HG02870 (cell line): ENCODE measurements at regions not wholly inside any gene's neighbourhood (a gene's known extent, or its start where the extent isn't known, plus 50 kb on each side); places are given as distances from the start of the nearest gene placed in this dataset.
"Not testable (repeated sequence)": the region's sequence is repeated elsewhere in the genome, so short reads cannot be mapped to it uniquely, and the experiment has no call there.

ENCODE experiments used
- ATAC-seq: cut with Tn5 transposase; IDR thresholded peaks from one replicate; pipeline ENCODE4 v1.9.1; 2021; ENCODE audit warnings: mild to moderate bottlenecking, moderate library complexity; ENCODE audit not compliant: unreplicated experiment

DNA sequence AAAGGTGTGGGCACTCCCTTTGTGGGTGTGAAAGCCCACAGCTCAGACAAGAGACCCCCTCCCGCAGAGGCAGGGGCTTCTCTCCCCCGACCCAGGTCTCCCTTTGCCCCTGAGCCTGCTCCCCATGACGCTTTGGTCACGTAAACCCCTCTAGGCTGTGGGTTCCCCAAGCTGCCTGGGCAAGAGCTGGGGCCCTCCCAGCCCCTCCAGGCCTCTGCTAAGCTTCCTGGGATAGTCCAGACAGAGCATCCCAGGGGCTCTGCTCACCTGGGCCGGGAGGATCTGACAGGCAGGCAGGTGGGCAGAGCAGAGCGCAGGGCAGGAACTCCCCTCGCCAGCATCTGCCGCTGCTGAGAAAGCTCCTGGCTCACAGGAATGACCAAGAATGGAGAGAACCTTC is 177.3 kb downstream of the BANP start:
- ATAC-seq, result no peak

DNA sequence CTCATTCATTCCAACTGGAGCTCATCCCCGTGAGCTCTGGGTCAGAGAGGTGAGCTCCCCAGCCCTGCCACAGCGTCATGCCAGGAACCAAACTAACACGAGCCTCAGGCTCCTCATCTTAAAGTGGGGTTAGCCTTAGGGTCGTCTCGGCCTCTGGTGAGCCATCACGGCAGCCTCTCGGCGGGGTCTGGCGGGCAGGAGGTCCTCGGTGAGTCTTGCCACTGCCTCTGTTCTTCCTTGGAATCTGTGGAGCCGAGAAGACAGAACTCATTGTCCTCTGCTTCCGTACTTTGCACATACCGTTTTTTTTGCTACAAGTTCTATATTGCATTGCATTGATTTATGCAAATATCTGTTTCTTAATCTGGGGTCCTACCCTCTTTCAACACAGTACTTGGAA is 177.9 kb downstream of the BANP start:
- ATAC-seq, result not testable (repeated sequence)

DNA sequence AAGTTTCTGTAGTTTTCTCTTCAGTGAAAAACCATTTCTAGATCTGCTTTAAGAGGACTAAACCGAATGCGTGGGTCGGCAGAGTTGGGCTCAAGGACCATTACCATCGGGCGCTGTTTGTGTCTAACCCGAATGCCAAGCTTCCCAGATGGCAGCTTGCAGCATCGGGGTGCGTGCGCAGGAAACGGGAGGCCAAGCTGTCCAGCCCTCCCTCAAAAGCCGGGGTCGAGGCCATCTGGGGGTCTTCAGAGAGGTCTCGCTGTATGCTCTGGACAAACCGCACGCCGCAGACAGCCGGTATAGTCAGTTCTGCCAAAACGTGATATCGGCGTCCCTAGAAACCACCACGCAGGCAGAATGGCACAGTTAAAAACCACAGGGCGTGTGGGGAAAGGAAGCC is 178.8 kb downstream of the BANP start:
- ATAC-seq, result no peak

DNA sequence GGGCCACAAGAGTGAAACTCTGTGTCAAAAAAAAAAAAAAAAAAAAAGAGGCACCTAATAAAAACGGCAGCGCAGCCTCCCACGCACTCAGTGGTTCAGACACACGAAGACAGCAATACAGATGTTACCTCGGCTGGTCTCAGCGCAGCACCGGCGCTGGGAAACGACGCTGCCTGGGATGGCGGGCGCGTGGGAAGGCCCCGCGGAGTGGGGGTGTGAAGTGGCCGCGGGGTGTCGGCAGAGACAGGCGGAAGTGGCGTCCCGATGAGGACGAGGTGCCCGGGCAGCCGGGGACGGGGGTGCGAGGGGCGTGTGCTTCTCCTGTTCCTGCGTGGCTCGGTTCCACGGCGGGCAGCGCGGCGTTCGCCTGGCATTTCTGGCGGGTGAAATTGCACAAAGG is 179.4 kb downstream of the BANP start:
- no peak for ATAC-seq

DNA sequence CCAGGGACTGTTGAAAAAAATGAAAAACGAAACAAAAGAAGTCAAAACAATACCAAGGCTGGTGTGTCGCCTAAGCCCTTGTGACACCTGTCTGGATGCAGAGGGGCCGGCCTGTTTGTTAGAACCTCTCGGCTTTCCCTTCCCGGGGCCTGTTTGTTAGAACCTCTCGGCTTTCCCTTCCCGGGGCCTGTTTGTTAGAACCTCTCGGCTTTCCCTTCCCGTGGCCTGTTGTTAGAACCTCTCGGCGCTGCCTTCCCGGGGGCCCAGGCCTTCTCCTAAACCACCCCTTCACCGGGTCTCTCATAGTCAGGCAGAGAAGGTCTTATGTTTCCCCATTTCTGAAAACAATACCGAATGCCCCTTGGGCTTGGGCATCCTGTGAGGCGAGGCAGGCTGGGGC is 180.0 kb downstream of the BANP start:
- ATAC-seq, result no peak

DNA sequence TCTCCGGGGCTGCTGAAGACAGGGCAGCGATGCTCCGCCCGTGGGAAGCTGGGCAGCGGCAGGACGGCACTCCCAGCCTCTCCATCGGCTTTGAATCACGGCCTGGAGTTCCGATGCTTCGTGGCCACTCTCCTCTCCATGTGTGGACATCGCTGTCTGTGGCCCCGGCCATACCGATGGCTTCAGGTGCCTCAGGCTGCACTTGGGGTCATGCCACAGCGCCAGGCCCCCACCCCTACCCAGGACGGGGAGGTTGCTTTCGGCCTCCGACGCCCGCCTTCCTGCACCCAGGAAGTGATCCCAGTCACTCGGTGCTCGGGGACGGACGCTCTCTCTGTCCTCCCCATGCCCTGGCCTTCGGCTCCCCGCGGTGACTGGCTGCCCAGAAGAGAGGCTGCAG is 180.7 kb downstream of the BANP start:
- ATAC-seq, result no peak

DNA sequence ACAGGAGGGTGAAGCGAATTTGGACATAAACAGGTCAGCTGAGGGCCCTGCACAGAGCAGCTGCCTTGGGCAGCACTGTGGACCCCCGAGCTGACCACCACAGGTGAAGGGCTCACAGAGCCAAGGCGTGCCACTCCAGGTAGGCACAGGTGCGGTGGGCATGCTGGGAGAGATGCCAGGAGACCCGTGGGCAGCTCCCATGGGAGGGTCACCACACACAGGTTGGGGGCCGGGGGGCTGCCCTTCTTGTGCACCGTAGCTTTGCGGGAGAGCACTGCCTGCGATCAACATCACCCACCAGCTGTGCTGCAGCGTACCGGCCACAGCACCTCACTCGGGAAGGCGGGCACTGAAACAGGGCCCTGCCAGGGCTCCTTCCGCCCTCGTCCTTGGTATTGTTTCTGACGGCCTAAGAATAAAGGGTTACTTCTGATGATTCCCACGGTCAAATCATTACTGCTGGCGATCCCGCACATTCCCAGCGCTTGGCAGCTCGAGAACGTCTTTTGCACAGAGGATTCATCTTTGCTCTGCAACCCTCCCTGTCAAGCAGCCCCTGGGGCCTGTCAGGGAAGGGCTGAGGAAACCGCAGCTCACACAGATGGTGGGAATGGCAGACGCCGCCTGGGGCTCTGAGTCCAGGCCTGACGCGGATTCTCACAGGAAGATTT is 181.7 kb downstream of the BANP start:
- ATAC-seq, result no peak

DNA sequence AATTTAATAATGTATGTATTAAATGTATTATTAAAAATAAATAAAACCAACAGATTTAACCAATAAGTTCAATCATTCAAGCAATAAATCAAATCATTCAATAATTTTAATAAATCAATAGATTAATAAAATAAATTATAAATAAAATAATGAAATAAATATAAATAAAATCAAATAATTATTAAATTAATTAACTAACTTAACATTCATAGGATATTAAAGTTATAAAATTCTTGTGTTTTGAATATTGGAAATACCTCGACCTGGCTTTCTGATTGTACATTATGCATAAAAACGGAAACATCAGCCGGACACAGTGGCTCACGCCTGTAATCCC is 182.2 kb downstream of the BANP start:
- no peak for ATAC-seq

DNA sequence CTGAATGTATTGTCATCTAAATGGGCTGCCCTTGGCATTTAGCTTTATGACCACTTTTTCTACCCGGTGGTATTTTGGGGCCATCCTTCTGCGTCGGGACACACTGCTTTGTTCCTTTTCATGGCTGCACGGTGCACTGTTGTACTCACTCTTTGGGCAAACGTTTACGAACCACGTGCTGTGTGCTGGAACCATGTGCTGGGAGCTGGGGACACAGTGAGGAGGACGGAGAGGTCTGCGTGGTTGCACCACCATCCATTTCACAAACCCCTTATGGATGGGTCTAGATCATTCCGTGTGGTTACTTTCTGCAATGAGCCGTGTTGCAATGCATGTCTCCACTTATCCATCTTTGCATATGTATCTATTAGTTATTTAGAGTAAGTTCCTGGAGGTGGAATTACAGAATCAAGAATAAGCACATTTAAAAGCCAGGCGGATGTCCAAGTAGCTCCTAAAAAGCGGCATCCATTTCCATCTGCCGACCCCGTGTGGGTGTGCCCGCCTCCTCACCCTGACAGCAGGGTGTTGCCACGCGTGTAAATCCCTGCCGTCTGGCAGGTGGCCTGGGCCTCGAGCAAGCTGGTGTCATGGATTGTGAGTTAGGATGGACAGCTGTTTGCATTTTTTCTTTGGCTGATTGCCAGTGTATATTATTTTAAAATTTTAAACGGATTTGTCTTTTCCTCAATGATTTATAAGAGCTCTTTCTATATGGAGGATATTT is 183.1 kb downstream of the BANP start:
- ATAC-seq, result not testable (repeated sequence)

DNA sequence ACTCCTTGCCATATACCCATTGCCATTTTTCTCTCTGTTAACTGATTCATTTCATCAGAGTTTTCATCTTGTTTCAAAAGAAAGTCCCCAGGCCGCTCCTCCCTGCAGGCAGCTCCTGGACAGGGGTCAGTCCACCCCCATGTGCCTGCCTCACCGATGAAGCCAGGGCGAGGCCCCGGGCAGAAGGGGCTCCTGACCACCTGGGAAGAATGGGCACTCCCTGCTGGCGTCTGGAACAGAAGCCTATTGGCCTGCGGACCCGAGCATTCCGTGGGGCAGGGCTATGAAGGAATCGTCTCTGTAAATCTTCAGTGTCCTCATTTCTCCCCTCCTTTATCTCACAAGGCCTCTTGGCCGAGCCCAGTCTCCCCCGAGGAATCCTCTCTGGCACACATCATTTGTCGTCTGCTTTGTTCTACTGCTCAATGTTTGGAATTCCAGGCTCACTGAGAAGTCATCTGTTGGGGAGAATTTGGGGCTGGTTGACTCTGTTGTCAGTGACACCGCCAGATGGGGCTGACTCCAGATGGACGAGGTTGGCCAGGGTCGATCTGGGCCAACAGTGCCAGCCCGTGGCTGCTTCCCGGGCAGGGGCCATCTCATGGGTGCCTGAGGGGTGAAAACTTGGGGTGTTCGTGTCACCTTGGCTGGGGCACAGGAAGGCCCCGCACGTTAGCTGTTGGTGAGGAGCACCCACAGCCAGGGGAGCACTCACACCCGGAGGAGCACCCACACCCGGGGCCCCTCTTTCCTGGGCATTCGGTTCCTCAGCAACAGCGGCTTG is 183.9 kb downstream of the BANP start:
- not testable (repeated sequence) for ATAC-seq

DNA sequence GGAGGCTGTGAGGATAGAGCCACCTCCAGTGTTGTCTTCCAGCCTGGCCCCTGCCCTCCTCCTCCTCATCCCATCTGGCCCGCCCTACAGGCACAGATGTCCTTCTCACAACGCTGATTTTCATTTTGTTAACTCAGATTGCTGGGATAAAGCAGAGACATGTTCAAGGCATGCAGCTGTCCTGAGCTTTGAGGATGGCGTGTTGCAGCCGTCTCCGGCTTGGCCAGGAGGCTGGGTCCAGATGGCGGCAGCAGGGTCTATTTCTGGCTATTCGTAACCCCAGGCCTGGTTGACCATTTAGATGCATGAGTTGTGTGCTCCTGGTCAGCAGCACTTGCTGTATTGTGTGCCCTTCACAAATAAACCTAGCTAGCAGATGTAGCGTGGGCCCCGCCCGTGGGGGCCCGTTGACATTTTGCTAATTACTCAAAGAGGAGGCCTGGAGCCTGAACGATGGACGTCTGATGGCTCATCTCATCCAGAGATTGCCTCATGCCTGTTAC is 185.0 kb downstream of the BANP start:
- not testable (repeated sequence) for ATAC-seq

DNA sequence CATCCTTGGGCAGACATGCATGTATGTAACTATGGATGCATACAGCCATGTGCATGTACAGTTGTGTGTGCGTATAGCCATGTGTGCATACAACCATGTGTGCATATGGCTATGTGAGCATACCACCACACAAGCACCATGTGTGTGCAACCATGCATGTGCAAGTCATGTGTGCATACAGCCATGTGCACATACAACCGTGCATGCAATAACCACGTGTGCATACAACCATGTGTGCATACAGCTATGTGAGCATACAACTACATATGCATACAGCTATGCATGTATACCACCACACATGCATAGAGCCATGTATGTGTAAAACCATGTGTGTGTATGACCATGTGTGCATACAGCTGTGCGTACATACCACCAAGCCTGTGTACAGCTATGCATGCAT is 185.7 kb downstream of the BANP start:
- ATAC-seq, result not testable (repeated sequence)

DNA sequence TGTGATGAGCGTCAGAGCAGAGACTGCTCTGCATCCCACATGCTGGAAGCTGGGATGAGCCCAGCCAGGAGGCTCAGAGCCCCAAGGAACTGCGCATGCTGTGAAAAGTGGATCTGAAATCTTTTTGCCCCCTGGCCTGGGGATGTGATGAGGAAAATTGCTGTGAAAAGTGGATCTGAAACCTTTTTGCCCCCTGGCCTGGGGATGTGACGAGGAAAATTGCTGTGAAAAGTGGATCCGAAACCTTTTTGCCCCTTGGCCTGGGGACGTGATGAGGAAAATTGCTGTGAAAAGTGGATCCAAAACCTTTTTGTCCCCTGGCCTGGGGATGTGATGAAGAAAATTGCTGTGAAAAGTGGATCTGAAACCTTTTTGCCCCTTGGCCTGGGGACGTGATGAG is 187.9 kb downstream of the BANP start:
- not testable (repeated sequence) for ATAC-seq

DNA sequence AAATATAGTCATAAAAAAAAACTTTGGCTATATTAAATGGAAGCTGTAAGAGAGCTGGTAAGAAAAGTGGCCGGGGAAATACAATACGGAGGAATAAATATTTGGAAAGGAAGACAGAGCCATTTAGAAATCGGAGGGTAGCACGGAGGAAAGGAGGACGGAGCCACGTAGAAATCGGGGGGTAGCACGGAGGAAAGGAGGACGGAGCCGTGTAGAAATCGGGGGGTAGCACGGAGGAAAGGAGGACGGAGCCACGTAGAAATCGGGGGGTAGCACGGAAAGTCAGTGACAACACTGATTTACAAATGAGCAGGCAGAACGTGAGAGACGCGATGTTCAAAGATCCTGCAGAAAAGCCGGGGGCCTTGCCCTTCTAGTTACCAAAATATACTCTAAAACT is 189.0 kb downstream of the BANP start:
- ATAC-seq, result not testable (repeated sequence)

DNA sequence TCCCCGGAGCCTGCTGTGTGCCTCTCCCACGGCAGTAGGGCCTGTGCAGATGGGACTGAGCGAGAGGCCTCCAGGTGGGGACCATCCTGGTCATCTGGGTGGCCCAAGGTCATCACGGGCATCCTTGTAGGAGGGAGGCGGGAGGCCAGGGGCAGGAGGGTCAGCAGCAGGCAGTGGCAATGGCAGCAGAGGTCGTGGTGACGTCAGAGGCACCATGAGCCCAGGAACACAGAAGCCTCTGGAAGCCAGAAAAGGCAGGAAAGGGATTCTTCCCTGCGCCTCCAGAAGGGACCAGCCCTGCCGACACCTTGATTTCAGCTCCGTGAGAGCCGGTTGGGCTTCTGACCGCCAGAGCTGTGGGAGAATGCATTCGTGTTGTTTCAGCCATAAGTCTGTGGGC is 190.3 kb downstream of the BANP start:
- no peak for ATAC-seq

DNA sequence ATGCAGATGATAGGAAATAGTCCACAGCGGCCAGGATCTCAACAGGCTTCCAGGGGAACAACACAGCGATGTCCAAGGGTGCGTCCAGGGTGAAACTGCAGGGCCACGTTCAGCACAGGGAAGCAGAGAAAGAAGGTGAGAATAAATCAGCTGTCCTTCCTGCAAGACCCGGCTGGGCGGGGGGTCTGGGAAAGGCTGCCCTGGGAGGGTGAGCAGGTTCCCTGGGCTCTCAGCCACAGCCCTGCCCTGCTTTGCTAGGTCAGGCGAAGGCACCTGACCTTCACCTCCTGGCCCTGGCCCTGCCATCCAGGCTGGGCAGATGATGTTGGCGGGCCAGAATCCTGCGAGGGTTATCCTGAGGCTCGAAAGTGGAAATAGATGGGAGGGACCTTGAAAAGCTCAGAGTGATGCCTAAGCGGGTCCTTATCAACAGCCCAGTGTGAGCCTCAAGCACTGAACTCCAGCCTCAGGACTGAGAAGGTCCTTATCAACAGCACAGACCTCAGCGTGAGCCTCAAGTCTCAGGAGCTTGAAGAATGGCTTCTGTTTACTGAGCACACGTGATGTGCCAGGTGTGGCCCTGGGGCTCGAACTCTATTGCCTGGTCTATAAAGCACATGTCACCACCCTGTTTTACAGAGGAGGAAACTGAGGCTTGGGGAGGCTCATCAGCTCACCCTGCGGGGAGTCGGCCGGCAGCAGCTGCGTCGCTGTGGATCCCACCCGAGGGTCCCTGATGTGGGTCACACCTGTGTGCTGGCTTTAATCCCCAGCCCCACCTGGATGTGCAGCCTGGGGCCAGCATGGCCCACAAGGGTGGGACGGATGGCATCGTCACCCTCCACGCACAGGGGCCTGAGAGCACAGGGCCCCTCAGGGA is 191.1 kb downstream of the BANP start:
- ATAC-seq, result not testable (repeated sequence)

DNA sequence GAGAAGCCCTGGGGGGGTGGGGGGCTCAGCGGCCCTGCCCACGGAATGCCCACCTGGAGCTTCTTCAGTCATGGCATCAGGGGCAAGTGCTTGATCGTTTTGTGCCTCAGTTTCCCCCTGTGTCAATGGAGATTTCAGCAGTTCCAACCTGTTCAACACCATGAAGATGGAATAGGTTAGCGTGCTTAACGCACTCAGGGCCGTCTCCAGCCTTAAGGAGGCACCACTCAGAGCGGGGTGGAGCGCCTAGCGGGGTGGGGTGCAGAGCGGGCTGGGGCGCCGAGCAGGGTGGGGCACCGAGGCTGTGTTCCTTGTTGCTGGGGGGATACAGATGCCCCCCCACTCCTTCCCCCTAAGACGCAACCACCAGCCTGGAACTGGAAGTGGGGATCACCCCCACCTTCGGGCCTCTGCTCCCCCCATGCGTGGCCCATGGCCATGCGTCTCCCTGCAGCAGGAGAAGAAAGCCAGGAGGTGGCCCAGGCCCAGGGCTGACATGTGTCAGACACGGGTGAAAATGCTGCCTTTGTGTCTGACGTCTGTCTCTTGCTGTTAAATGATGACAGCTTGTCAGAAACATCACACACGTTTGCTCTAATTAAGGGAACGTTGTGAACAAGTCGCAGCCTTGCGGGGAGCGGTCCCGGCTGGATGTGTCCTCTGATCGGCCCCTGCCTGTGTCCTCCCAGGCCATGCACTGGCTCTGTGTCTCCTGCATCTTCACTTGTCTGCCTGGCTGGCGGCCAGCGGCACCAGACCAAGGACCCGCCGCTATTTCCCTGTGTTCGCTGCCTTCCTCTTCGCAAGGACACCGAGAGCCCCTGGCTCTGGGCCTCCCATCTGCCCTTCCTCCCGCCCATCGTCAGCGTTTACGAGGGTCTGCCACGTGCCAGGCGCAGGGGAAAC is 192.1 kb downstream of the BANP start:
- ATAC-seq, result not testable (repeated sequence)

DNA sequence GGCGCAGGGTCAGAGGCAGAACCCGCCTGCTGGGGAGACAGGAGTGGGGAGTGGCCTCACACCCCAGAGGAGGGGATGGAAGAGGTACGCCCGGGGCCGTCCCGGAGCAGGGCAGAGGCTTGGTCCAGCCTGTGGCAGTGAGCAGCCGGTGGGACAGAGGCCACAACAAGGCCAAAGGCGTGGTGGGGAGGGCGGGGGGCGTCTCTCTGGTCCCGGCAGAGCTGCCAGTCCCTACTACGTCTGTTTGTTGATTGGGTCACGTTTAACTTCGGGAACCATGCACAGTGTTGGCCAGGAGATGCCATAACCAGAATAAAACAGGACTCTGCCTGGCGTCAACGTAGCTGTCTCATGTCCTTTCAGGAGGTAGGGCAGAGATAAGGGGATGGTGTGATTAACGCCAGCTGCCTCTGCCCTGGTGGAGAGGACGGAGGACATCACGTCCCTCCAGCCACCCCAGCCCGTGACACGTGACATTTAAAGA is 192.8 kb downstream of the BANP start:
- ATAC-seq, result no peak

DNA sequence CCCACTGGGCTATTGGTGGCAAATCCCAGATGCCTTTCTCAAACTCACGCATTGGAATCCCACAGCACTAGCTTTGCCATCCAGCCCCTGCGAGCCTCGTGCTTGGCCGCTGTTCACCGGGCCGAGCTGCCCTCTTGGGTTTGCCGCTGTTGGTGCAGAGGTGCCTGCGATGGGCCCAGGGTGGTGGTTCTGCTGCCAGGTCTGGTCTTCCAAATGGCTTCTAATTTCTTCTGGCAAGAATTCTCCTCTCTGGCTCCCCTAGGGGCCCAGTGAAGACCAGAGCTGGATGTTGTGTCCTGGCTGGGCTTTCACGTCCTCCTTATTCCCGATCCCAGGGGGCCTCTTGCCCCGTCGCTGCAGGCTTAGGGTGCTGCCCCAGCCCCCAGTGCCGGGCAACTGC is 194.1 kb downstream of the BANP start:
- ATAC-seq, result not testable (repeated sequence)
